HG02759 (cell line): ENCODE measurements at regions not wholly inside any gene's neighbourhood (a gene's known extent, or its start where the extent isn't known, plus 50 kb on each side); places are given as distances from the start of the nearest gene placed in this dataset.

Source experiments
- ATAC-seq: cut with Tn5 transposase; IDR thresholded peaks from one replicate; pipeline ENCODE4 v1.9.1; 2021; ENCODE audit warnings: mild to moderate bottlenecking, moderate library complexity; ENCODE audit not compliant: unreplicated experiment

DNA sequence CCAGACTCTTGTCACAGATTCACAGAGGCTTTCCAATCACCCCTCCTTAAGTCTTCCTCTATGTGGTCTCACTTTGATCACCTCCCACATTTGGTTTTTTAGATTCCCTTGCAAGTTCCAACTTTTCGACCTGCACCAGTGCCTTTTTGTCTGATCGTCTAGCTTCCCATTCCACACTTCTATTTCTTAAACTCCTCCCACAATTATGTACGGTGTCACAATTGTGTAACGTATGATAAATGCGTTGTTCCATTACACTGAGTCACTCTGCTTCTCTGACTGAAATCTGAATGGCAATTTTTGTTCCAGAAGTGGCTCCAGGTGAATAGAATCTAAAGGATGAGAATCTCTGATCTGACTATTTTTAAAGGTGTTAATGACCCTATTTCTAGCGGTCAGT is 320.1 kb downstream of the LMX1A start:
- ATAC-seq: no peak

GRCh38 chr1:165034136-165034809 is 322.2 kb downstream of the LMX1A start:
- ATAC-seq: no peak

GRCh38 chr1:165031001-165031400 is 325.5 kb downstream of the LMX1A start:
- ATAC-seq: no peak

DNA sequence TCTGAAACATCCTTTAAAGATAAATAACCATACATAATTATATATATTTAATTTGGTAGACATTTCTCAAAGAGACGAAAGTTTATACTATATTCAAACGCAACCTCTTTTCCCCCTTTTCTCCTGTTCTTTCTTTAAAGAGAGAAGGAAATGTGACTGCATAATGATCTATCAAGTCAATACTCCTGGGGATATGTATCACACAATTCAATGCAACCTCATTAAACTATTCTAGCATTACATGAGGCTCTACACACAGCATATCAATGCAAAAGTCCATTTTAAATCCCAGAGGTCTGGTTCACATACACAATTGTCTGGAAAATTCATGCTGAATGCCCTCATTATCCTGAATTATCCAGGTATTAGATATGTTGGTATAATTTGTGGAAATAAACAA is 330.7 kb downstream of the LMX1A start:
- ATAC-seq: no peak

GRCh38 chr1:165014753-165015152 is 341.8 kb downstream of the LMX1A start:
- ATAC-seq: no peak

GRCh38 chr1:165011991-165012531 is 344.5 kb downstream of the LMX1A start:
- no peak for ATAC-seq

GRCh38 chr1:165011186-165011585 is 345.3 kb downstream of the LMX1A start:
- no peak for ATAC-seq

DNA sequence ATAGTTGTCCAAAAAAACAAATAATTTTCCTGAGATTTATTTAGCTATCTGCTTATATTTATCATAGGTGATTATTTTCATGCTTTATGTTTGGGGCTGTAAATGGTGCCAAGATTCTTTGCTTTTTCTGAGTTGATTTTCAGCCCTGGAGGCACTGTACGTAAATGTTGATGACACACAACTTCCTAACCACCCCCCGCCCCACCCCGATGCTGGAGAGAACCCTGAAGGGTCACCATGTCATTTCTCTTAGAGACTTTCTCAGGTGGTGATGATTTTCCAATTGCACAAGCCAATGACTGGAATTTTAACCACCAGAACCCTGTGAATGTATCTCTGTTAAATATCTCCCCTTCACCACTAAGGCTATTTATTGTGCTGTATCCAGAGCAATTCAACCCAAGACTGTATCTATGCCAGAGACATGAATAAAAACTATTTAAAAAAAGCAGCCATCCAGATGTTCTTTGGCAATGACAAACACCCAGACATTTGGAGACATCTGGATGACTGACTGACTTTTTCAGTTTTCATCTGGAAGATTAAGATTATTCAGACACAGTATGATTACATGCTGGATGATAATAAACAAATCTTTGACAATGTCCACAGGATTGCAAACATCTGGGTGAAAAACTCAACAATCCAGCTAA is 346.0 kb downstream of the LMX1A start:
- no peak for ATAC-seq

- ATAC-seq: no peak
Measured at GRCh38 chr1:165006831-165007230, 349.7 kb downstream of the LMX1A start.

GRCh38 chr1:164999146-164999545 is 357.4 kb downstream of the LMX1A start:
- no peak for ATAC-seq

DNA sequence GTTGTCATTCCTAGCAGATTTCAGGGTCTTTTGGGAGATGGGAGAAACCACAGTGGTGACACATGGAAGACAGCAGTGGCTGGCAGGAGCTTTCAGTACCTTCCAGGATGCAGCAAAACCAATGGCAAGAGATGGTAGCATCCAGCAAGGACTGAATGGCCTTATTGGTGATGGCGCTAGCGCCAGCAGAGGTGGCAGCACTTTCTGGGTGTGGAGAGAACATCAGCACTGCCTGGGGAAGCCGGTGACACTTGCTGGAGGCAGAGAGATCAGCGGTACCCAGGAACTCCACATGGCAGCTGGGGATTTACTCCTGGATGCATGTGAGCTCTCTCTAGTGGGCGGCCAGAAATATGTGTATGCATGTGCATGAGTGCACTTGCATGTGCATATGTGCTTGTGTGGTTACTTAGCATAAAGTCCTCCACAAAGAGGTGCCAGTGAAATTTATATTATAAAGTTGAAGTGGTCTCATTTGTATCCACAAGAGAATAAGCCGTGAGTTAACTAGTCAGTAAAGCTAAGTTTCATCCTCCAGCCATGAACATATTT is 364.7 kb downstream of the LMX1A start:
- ATAC-seq: no peak

- ATAC-seq: no peak
Measured at GRCh38 chr1:164983023-164983650, 373.4 kb downstream of the LMX1A start.

GRCh38 chr1:164982545-164982944 is 374.0 kb downstream of the LMX1A start:
- no peak for ATAC-seq

DNA sequence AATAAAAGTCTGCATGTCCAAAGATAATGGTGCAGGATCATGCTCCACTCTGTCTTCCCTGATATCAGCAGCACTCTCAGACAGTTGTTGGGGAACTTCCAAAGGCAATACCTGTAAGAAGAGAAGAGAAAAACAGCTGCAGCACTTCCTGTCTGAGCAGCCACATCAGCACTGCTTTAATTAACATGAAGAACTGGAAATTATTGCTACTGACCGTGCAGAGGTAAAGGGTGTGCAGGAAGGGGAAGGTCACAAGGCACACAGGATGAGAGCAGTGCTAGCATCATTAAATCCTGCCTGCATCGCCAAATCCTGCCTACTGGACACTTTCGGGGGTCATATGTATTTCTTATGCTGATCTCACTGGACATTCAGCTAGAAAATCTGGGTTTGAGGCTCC is 379.0 kb downstream of the LMX1A start:
- no peak for ATAC-seq

GRCh38 chr1:164971921-164972415 is 384.5 kb downstream of the LMX1A start:
- ATAC-seq: no peak

GRCh38 chr1:164971391-164971790 is 385.1 kb downstream of the LMX1A start:
- ATAC-seq: no peak

DNA sequence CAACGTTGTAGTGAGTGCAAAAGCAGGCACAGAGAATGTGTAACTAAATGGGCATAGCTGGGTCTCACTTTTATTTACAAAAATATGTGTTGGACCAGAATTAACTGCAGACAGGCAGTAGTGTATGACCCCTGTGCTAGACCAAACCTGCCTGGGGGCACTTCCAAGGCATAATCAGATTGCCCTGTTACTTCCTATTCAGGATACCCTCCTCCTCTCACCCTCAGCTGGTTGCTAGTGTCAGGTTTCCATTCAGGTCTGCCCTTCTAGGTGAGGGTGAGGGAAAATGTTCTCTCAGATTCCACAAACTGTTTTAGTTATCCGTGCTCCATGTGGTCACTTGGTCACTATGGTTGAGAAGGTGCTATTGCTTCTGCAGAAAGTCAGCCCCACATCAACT is 387.3 kb downstream of the LMX1A start:
- no peak for ATAC-seq

- no peak for ATAC-seq
Measured at GRCh38 chr1:164967300-164967699, 389.2 kb downstream of the LMX1A start.

- ATAC-seq: no peak
Measured at GRCh38 chr1:164961715-164962114, 394.8 kb downstream of the LMX1A start.

DNA sequence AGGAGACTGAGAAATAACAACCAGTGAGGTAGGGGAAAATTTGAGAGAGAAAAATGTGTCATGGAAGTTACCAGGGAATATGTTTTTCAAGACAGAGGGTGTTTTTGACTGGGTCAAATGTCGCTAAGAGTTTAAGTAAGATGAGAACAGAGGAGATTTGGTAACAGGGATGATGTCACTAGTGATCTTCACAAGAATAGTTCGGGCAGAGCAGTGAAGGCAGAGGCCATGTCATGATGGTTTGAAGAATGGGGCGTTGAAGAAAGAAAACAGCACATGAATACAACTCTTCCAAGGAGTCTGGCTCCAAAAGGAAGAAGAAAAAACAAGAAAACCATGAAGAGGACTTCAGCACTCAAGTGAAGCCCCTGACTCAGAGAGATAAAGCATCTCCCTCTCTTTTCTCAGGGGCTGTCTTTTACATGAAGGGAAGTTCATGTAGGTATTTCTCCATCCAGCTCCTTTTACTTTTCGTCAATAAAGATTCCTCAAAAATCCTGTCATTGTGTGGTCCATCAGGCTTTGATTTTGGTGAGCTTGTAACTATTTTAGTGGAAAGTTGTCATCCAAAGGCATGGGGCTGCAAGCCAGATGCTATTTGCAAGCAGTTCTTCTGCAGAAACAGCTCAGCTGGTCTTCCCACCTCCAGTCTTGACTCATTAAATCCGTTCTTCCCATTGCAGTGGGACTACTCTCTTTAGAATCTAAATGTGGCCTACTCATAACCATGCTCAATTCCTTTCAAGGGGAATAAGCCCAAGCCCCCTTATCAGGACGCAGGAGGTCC is 397.3 kb downstream of the LMX1A start:
- ATAC-seq: no peak

GRCh38 chr1:164953815-164954214 is 394.8 kb downstream of the PBX1 start:
- no peak for ATAC-seq
